Peyer's patch (tissue), 4 donors: ENCODE measurements at regions not wholly inside any gene's neighbourhood (a gene's known extent, or its start where the extent isn't known, plus 50 kb on each side); places are given as distances from the start of the nearest gene placed in this dataset.
A peak's percentile ranks its signal among the peaks of the same experiment; 100 is the strongest.
"Not testable (repeated sequence)": the region's sequence is repeated elsewhere in the genome, so short reads cannot be mapped to it uniquely, and the experiment has no call there.

Source experiments
- DNase-seq, 3 donors: peaks; one replicate each; pipeline ENCODE4 v3.0.0-alpha.2; 2017 to 2019
- H3K27ac ChIP-seq, 4 donors: fragments of 200-600 bp; sonication (generic); one replicate each; pipeline ENCODE4 v1.5.1; 2016 to 2019
- H3K27me3 ChIP-seq, 2 donors: fragments of 200-600 bp; sonication (generic); one replicate each; pipeline ENCODE4 v1.5.1; 2019
- H3K36me3 ChIP-seq, 3 donors: fragments of 200-600 bp; sonication (generic); one replicate each; pipeline ENCODE4 v1.5.1; 2016 to 2019
- H3K4me1 ChIP-seq, 4 donors: fragments of 200-600 bp; sonication (generic); one replicate each; pipeline ENCODE4 v1.5.1; 2016 to 2019
- H3K4me3 ChIP-seq, 4 donors: fragments of 200-600 bp; sonication (generic); 1 replicate in 3 of 4; 2 replicates in 1 of 4; pipeline ENCODE4 v1.5.1; 2016 to 2019; ENCODE audit warnings: mild to moderate bottlenecking in 1 of 4
- H3K9me3 ChIP-seq, 4 donors: fragments of 200-600 bp; sonication (generic); one replicate each; pipeline ENCODE4 v1.5.1; 2016 to 2019; ENCODE audit warnings: mild to moderate bottlenecking in 1 of 4
- POLR2A ChIP-seq, 2 donors: fragments of 450-650 bp; IDR thresholded peaks; one replicate each; pipeline ENCODE4 v1.5.1; 2017; ENCODE audit warnings: antibody characterized with exemption in 2 of 2, mild to moderate bottlenecking in 2 of 2, moderate library complexity in 2 of 2
- TF ChIP-seq, protein P1 (sequence below), 6 experiments: fragments of 450-650 bp in 4 of 6; fragments of 200-600 bp in 2 of 6; sonication (generic) in 1 of 6; IDR thresholded peaks; one replicate each; pipeline ENCODE4 v1.5.1; 2017 to 2019; ENCODE audit warnings: antibody characterized with exemption in 6 of 6, mild to moderate bottlenecking in 3 of 6, moderate library complexity in 1 of 6

DNA sequence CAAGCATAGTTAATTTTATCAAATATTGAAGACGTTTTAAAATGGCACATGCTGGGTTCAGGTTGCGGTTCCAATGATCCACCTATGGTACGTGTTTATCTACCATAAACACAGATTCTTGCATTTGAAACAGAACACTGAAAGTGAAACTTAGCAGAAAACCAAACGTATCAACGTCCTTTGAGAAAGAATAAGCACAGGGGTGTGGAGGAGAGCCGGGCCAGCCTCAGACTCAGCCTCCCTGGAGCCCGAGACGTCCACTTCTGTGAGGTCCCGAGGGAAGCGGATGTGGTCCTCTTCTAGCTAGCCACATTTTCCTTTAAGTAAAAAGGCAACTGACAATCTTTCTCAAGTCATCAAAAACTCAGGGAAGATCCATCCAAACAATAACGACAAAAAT, 195.9 kb downstream of the RTP5 start:
- Histone ChIP-seq H3K4me3 (no peak overlapping the region), H3K27ac (no peak overlapping the region), H3K4me1 (no peaks in the 10 kb centered on the region), H3K9me3 (no peaks in the 10 kb centered on the region), H3K27me3 (no peaks in the 10 kb centered on the region), H3K36me3 (no peaks in the 10 kb centered on the region)
- DNase-seq, result no peak
- TF ChIP-seq, protein P1, sequence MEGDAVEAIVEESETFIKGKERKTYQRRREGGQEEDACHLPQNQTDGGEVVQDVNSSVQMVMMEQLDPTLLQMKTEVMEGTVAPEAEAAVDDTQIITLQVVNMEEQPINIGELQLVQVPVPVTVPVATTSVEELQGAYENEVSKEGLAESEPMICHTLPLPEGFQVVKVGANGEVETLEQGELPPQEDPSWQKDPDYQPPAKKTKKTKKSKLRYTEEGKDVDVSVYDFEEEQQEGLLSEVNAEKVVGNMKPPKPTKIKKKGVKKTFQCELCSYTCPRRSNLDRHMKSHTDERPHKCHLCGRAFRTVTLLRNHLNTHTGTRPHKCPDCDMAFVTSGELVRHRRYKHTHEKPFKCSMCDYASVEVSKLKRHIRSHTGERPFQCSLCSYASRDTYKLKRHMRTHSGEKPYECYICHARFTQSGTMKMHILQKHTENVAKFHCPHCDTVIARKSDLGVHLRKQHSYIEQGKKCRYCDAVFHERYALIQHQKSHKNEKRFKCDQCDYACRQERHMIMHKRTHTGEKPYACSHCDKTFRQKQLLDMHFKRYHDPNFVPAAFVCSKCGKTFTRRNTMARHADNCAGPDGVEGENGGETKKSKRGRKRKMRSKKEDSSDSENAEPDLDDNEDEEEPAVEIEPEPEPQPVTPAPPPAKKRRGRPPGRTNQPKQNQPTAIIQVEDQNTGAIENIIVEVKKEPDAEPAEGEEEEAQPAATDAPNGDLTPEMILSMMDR (IDR thresholded peaks at IDR 0.05), result no peak

DNA sequence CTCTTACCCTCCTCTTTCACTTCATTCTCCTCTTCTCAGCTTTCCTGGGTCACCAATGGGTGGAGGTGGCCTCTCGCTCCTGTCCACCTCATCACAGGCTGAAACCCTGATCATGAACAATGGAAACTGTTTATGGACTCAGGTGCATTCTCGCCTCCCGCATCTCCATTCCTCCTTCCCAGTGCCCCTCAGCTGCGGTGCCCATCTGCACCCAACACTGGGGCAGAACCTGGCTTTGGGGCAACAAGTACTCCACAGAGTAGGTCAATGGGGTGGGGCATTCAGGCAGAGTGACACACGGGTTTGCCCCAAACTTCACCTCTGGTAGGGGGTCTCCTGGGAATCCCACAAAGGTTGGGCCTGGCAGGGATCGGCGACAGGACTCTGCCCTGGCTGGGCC, 199.5 kb downstream of the RTP5 start:
- no peaks in the 10 kb centered on the region for H3K36me3 ChIP-seq
- no peaks in the 10 kb centered on the region for H3K9me3 ChIP-seq
- TF ChIP-seq POLR2A (IDR thresholded peaks at IDR 0.05), result no peak
- TF ChIP-seq, protein P1 (IDR thresholded peaks at IDR 0.05), result no peak
- no peaks in the 10 kb centered on the region for H3K4me1 ChIP-seq
- H3K27ac ChIP-seq, result no peak overlapping the region
- no peaks in the 10 kb centered on the region for H3K27me3 ChIP-seq
- DNase-seq, result no peak
- no peak overlapping the region for H3K4me3 ChIP-seq

DNA sequence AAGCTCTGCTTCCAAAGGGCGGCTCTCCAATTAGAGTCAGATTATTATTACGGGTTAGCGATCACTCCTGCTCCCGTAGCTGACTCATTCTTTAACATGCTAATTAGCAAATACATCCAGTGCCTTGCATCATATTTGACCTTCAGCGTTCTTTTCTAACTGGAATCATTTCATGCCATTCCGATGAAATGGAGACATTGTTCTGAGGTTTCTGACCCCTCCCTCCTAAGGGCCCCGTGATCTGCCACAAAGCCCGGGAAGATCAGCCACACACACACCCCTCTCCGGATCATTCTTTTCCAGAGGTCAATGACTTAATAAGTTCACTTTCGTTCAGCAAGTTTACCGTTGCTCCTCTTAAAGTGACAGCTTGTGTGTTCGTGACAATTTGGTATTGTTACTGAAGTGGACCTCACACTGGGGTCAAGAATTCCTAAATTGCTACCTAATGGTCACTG, 200.4 kb downstream of the RTP5 start:
- H3K4me3 ChIP-seq, H3K9me3 ChIP-seq, H3K27me3 ChIP-seq, H3K36me3 ChIP-seq, H3K4me1 ChIP-seq: not testable (repeated sequence)
- DNase-seq, result peak in 1 of 3 donors; percentile 78
- H3K27ac ChIP-seq, result peak overlapping the region in 2 of 4 donors; percentile 35 to 62

DNA sequence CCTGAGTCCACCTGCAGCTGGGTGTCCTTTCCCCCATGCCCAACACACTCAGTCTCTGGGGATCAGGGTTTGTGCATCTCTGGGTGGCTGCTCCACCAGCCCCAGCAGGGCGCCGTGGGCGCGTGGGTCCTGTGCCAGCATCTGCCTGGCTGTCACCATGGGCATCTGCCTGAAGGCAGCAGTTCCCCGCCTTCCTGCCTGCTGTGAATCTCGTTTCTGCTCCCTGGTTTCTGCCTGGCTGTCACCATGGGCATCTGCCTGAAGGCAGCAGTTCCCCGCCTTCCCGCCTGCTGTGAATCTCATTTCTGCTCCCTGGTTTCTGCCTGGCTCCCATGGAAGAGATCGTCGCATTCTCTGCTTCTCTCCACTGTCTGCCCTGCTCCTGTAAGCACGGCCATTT, 201.2 kb downstream of the RTP5 start:
- not testable (repeated sequence) for H3K9me3 ChIP-seq, H3K27ac ChIP-seq, H3K4me3 ChIP-seq, H3K36me3 ChIP-seq, H3K27me3 ChIP-seq, DNase-seq, H3K4me1 ChIP-seq

DNA sequence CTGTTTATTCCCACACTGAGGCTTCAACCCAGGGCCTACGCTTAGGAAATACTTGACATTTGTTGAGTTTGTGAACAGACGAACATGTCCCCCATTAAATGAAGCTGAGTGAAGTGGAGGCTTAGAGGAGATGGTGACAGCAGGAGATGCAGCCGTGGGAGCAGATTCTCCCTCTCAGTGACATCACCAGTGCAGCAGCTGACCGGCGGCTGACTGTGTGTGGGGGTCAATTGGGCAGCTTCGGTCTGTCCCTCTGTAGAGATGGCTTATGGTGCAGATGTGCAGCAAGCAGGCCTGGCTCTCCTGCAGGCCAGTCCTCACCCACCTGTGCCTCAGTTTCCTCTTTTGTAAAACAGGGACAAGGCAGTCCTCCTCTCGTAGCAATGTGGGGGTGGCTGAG, 201.8 kb downstream of the RTP5 start:
- H3K4me3 ChIP-seq, H3K36me3 ChIP-seq, H3K27ac ChIP-seq, H3K27me3 ChIP-seq, H3K9me3 ChIP-seq, DNase-seq: not testable (repeated sequence)
- peaks cover 0 to 13% (median 0%) of the 10 kb centered on the region in 4 donors for H3K4me1 ChIP-seq

DNA sequence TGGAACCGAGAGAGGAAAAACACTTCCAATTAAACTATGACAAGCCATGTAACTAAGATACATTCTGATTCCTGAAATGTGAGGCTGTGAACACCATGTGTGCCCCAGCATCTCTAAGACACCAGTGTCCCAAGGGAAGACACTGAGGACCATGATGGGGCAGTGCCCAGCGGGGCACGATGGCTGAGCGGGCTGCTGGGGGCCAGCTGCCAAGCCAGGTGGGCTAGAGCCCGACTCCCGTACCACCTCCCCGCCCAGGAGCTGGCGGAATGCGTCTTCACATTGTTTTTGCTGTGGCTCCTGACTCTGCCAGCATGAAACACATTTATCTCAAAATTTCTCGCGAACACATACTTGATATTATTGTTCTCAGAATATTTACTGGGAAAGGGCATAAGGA, 202.4 kb downstream of the RTP5 start:
- not testable (repeated sequence) for DNase-seq, H3K4me3 ChIP-seq, H3K27ac ChIP-seq, H3K27me3 ChIP-seq, H3K36me3 ChIP-seq, H3K9me3 ChIP-seq
- H3K4me1 ChIP-seq, result peaks cover 0 to 13% (median 0%) of the 10 kb centered on the region in 4 donors

DNA sequence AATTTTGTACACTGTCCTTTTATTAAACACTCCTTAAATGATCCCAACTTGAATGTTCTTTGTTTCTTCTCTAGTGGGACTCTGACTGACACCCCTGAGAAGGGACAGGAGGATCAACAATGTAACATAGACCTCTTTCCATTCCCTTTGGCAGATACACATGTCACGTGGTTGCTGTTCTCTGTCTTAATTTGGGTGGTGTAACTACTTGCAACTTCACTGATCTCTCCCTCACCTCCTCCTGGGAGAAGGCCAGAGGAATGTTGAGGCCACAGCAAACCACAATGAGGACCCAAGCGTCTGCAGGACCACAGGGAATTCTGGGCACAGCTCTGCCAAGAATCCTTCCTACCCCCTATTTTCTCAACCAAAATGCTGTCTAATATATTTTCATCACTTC, 205.6 kb downstream of the RTP5 start:
- H3K27ac ChIP-seq, result peak overlapping the region in 1 of 4 donors; percentile 4
- no peaks in the 10 kb centered on the region for H3K27me3 ChIP-seq
- no peaks in the 10 kb centered on the region for H3K36me3 ChIP-seq
- H3K4me3 ChIP-seq, result no peak overlapping the region
- H3K9me3 ChIP-seq, result no peaks in the 10 kb centered on the region
- no peak for DNase-seq
- H3K4me1 ChIP-seq, result peaks cover 0 to 13% (median 0%) of the 10 kb centered on the region in 4 donors
- TF ChIP-seq, protein P1 (IDR thresholded peaks at IDR 0.05), result no peak
- TF ChIP-seq POLR2A (IDR thresholded peaks at IDR 0.05), result no peak

DNA sequence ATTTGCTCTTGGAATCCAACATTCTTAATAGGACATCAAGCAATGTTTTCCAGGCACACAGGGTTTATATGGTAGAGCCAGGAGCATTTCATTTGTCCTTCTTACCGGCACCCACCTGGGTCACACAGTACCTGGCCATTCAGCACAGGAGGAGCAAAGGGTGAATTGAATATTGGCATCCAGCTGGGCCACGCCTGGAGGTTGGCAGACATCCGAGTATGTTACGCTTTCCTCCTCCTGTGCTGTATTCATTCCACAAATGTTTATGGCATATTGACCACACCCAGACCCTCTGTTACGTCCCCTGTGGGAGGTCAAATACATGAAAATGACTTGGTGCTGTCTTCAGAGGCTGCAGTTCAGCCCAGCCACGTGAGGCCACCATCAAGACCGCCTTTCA, 206.2 kb downstream of the RTP5 start:
- peak in 2 of 3 donors; percentile 71 to 78 for DNase-seq
- TF ChIP-seq, protein P1 (IDR thresholded peaks at IDR 0.05), result no peak
- no peak for TF ChIP-seq POLR2A (IDR thresholded peaks at IDR 0.05)
- H3K27ac ChIP-seq, result peak overlapping the region in 1 of 4 donors; percentile 12
- peaks cover 0 to 13% (median 0%) of the 10 kb centered on the region in 4 donors for H3K4me1 ChIP-seq
- H3K9me3 ChIP-seq, result no peaks in the 10 kb centered on the region
- H3K27me3 ChIP-seq, result no peaks in the 10 kb centered on the region
- no peaks in the 10 kb centered on the region for H3K36me3 ChIP-seq
- no peak overlapping the region for H3K4me3 ChIP-seq

DNA sequence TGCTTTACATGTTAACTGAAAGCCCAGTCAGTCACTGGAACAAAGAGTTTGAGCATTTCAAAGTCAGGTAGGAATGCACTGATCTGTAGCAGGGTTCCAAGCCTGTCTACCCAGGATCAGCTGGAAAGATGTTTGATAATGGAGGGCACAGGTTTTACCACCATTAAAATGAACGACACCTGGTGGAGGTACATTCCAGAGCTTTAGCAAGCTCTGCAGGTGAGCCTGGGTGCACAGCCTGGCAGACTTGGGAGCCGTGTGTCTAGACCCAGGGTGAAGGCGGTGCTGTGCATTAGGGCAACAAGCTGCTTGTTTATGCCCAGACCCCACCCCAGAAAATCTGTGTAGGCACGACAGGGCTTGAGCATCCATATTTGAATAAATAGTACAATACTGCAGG, 206.7 kb downstream of the RTP5 start:
- H3K9me3 ChIP-seq, H3K27me3 ChIP-seq, DNase-seq, H3K4me3 ChIP-seq, H3K36me3 ChIP-seq: not testable (repeated sequence)
- H3K27ac ChIP-seq, result peak overlapping the region in 1 of 4 donors; percentile 12
- H3K4me1 ChIP-seq, result peaks cover 0 to 13% (median 0%) of the 10 kb centered on the region in 4 donors

DNA sequence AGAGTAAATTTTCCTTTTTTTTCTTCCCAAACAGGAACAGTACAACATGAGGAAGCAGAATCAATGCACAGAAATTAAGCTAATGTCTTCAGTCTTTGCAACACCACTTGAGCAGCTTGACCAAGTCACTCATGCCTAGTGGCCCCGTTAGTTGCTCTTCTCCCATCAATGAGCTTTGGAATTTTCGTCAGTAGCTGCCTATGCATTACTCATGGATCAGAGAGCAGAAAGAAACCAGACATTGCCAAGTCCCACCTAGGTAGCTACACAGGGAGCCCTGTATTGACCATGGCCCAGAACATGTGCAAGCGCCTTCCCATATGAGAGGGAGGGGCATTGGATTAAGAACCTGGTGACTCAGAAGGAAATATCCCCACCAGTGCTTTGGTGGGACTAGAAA, 208.9 kb downstream of the RTP5 start:
- not testable (repeated sequence) for H3K4me3 ChIP-seq, DNase-seq, H3K27me3 ChIP-seq, H3K9me3 ChIP-seq, H3K36me3 ChIP-seq, H3K27ac ChIP-seq
- H3K4me1 ChIP-seq, result peaks cover 0 to 13% (median 0%) of the 10 kb centered on the region in 4 donors

DNA sequence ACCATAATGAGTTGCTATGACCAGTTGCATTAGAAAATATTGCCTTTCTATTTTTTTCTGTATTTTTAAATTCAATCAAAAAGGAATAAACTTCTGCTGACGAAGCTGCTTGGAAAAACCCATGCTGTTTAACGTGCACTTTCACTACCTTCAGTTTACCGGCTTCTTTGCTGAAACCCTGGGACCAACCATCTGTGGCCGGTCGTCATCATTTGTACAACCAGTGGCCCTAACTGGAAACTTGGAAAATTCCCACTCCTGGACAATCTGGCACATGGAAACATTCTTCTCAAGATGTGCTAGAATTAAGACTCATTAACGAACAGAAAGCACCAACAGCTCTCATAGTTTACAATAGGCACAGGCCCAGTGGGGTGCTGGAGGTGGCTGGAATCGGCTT, 210.3 kb downstream of the RTP5 start:
- not testable (repeated sequence) for H3K4me3 ChIP-seq, H3K36me3 ChIP-seq, DNase-seq, H3K27me3 ChIP-seq, H3K27ac ChIP-seq, H3K9me3 ChIP-seq
- H3K4me1 ChIP-seq, result peaks cover 0 to 13% (median 0%) of the 10 kb centered on the region in 4 donors
